Common myeloid progenitor, CD34-positive (primary cell): ENCODE measurements at regions not wholly inside any gene's neighbourhood (a gene's known extent, or its start where the extent isn't known, plus 50 kb on each side); places are given as distances from the start of the nearest gene placed in this dataset.

Experiments used
- CTCF ChIA-PET: fragments of 350-600 bp; sonication (Branson Sonifier 250); formaldehyde crosslinking; loops from one replicate; lab custom pipeline; 2021; ENCODE audit warnings: antibody characterized with exemption; lab: Charles Lee
- POLR2A ChIA-PET: fragments of 350-600 bp; sonication (Branson Sonifier 250); formaldehyde crosslinking; loops from one replicate; lab custom pipeline; 2021; ENCODE audit warnings: antibody characterized with exemption; lab: Charles Lee
- DNase-seq, 3 donors: peaks; one replicate each; pipeline versions ENCODE4 v3.0.0 to v3.0.0-alpha.2; 2013
- H3K27ac ChIP-seq, 2 experiments: 1 replicate in 1 of 2; 2 replicates in 1 of 2; pipeline ENCODE4 v1.7.0; 2013; ENCODE audit warnings: inconsistent platforms in 2 of 2, low read length in 2 of 2, mild to moderate bottlenecking in 2 of 2, low read depth in 1 of 2, moderate library complexity in 1 of 2; ENCODE audit not compliant: severe bottlenecking in 2 of 2, insufficient read depth in 1 of 2, poor library complexity in 1 of 2
- H3K27me3 ChIP-seq, 5 experiments: replicated peaks in 2 of 5; 1 replicate in 3 of 5; 2 replicates in 2 of 5; pipeline versions ENCODE4 v1.6.1 to v1.7.0; 2013; ENCODE audit warnings: low read length in 4 of 5, mild to moderate bottlenecking in 2 of 5, moderate library complexity in 2 of 5, inconsistent platforms in 1 of 5; ENCODE audit not compliant: insufficient read depth in 5 of 5, control insufficient read depth in 4 of 5
- H3K36me3 ChIP-seq, 4 experiments: 1 replicate in 2 of 4; 2 replicates in 2 of 4; pipeline versions ENCODE4 v1.6.1 to v1.7.0; 2013; ENCODE audit warnings: low read length in 3 of 4, control low read depth in 1 of 4, mild to moderate bottlenecking in 1 of 4; ENCODE audit not compliant: control insufficient read depth in 4 of 4, insufficient read depth in 4 of 4
- H3K4me1 ChIP-seq, 4 experiments: 1 replicate in 3 of 4; 2 replicates in 1 of 4; pipeline versions ENCODE4 v1.6.1 to v1.7.1; 2013; ENCODE audit warnings: low read length in 3 of 4, mild to moderate bottlenecking in 3 of 4, control low read depth in 1 of 4, inconsistent platforms in 1 of 4, moderate library complexity in 1 of 4; ENCODE audit not compliant: control insufficient read depth in 4 of 4, insufficient read depth in 4 of 4; ENCODE audit errors: control extremely low read depth in 1 of 4
- H3K4me3 ChIP-seq, 7 experiments: 1 replicate in 4 of 7; 2 replicates in 3 of 7; pipeline versions ENCODE4 v1.5.1 to v1.7.0; 2013; ENCODE audit warnings: mild to moderate bottlenecking in 7 of 7, low read length in 6 of 7, moderate library complexity in 6 of 7, inconsistent platforms in 2 of 7, low read depth in 2 of 7, control low read depth in 1 of 7; ENCODE audit not compliant: insufficient read depth in 4 of 7, control insufficient read depth in 1 of 7; ENCODE audit errors: extremely low read depth in 1 of 7
- H3K9me3 ChIP-seq, 5 experiments: 1 replicate in 4 of 5; 2 replicates in 1 of 5; pipeline versions ENCODE4 v1.6.1 to v1.7.1; 2013; ENCODE audit warnings: low read length in 4 of 5, mild to moderate bottlenecking in 2 of 5, inconsistent platforms in 1 of 5, low read depth in 1 of 5, moderate library complexity in 1 of 5; ENCODE audit not compliant: control insufficient read depth in 4 of 5, insufficient read depth in 2 of 5; ENCODE audit errors: control extremely low read depth in 1 of 5
- WGBS: methylation state at CpG from one replicate; pipeline ENCODE4 v1.1.5; 2013; ENCODE audit not compliant: insufficient coverage; 5-methylcytosine and 5-hydroxymethylcytosine counted together

- 89% methylated on average over 3 of the region's 4 CpGs for WGBS
- Histone ChIP-seq H3K4me3 (no peak overlapping the region), H3K36me3 (no peaks in the 10 kb centered on the region), H3K9me3 (no peaks in the 10 kb centered on the region), H3K27ac (no peak overlapping the region), H3K4me1 (no peaks in the 10 kb centered on the region), H3K27me3 (no peaks in the 10 kb centered on the region)
- CTCF ChIA-PET: no interaction called here
- peak; percentile 3 to 17 (median 10) for DNase-seq
- POLR2A ChIA-PET: no interaction called here
These were observed 160.4 kb downstream of the PCDH20 start for GRCh38 chr13:61255040-61255796.

GRCh38 chr13:61253105-61253877 is 162.4 kb downstream of the PCDH20 start:
- 31% methylated on average over 2 of the region's 3 CpGs for WGBS
- DNase-seq: no peak
- ChIA-PET POLR2A (no interaction called here), CTCF (no interaction called here)
- Histone ChIP-seq H3K9me3 (no peaks in the 10 kb centered on the region), H3K27me3 (no peaks in the 10 kb centered on the region), H3K27ac (no peak overlapping the region), H3K4me3 (no peak overlapping the region), H3K4me1 (no peaks in the 10 kb centered on the region), H3K36me3 (no peaks in the 10 kb centered on the region)

DNA sequence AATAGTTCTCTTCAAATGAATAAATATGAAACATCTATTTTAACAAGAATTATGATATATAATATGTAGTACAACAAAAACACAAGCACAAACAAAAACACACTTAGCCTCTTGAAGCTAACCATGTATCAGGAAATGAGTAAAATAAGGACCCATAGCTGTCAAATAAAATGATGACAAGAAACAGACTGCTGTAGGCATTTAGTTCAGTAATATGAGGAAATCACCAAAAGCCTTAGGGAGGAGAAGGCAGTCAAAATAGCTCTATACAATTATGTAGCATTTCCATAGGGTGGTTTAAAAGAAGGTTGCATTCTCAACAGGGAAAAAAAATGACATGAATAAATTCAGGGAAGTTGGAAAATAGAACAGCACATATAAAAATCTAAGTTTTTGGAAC is 163.4 kb downstream of the PCDH20 start:
- POLR2A ChIA-PET: no interaction called here
- CTCF ChIA-PET: no interaction called here
- Histone ChIP-seq H3K27me3 (no peaks in the 10 kb centered on the region), H3K36me3 (no peaks in the 10 kb centered on the region), H3K27ac (no peak overlapping the region), H3K9me3 (no peaks in the 10 kb centered on the region), H3K4me3 (no peak overlapping the region), H3K4me1 (no peaks in the 10 kb centered on the region)
- no peak for DNase-seq

DNA sequence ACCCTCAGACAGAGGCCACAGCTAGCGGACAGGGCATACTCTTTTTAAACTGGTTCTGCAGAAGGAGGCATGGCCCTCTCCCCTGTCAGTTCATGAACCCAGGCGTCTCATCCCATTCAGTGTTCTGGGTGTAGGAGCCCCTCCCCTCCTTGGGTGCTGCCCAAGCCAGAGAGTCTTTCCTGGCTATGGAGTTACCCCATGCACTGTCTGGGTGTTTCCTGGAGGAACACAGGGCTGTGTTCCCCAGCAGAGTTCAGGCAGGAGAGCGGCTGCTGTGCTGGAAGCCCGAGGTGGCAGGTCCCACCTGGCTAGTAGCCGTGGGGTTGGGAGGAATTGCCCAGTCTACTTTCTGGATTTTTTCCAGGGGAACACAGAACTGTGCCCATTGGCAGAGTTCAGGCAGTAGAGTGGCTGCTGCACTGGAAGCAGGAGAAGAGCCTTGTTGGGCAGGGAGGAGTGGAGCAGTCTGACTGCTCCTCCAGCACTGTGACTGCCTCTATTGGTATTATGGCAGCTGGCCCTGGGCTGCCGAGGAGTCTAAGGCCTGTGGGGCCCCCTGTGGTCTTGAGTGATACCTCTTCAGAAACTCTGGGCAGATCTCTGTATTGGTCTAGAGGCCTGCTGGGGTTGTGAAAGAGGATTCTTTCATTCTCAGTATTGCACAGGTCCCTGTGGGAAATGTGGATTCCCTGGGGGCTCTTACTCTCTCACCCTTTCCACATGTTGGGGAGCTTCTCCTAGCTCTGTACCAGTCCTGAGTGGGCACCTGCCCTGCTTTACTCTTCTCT is 168.3 kb downstream of the PCDH20 start:
- DNase-seq: no peak
- POLR2A ChIA-PET: no interaction called here
- H3K4me1 ChIP-seq: no peaks in the 10 kb centered on the region
- H3K9me3 ChIP-seq: no peaks in the 10 kb centered on the region
- CTCF ChIA-PET: no interaction called here
- no peak overlapping the region for H3K4me3 ChIP-seq
- no peaks in the 10 kb centered on the region for H3K27me3 ChIP-seq
- no peaks in the 10 kb centered on the region for H3K36me3 ChIP-seq
- 88% methylated on average over 5 of the region's 6 CpGs for WGBS
- H3K27ac ChIP-seq: no peak overlapping the region

- H3K4me1 ChIP-seq: no peaks in the 10 kb centered on the region
- ChIA-PET POLR2A (no interaction called here), CTCF (no interaction called here)
- no peaks in the 10 kb centered on the region for H3K9me3 ChIP-seq
- WGBS: 92% methylated on average over 2 of the region's 2 CpGs
- no peak overlapping the region for H3K27ac ChIP-seq
- H3K4me3 ChIP-seq: no peak overlapping the region
- no peak for DNase-seq
- no peaks in the 10 kb centered on the region for H3K27me3 ChIP-seq
- H3K36me3 ChIP-seq: no peaks in the 10 kb centered on the region
These were observed 169.3 kb downstream of the PCDH20 start for GRCh38 chr13:61246351-61246750.

- no CpG with 5 or more reads among the region's 3 CpGs for WGBS
These were observed 200.0 kb downstream of the PCDH20 start for GRCh38 chr13:61215601-61216000.

GRCh38 chr13:61215116-61215515 is 200.5 kb downstream of the PCDH20 start:
- DNase-seq: no peak
- Histone ChIP-seq H3K4me3 (no peak overlapping the region), H3K27me3 (peaks cover 0 to 2% (median 0%) of the 10 kb centered on the region in 5 experiments), H3K27ac (no peak overlapping the region), H3K9me3 (no peaks in the 10 kb centered on the region), H3K36me3 (no peaks in the 10 kb centered on the region), H3K4me1 (no peaks in the 10 kb centered on the region)
- POLR2A ChIA-PET: no interaction called here
- CTCF ChIA-PET: no interaction called here
- no CpG with 5 or more reads among the region's 3 CpGs for WGBS

More at GRCh38 chr13:61215601-61216000, 200.0 kb downstream of the PCDH20 start:
- Histone ChIP-seq H3K4me1 (no peaks in the 10 kb centered on the region), H3K9me3 (no peaks in the 10 kb centered on the region), H3K36me3 (no peaks in the 10 kb centered on the region), H3K27ac (no peak overlapping the region), H3K4me3 (no peak overlapping the region), H3K27me3 (peaks cover 0 to 2% (median 0%) of the 10 kb centered on the region in 5 experiments)
- ChIA-PET CTCF (no interaction called here), POLR2A (no interaction called here)
- no peak for DNase-seq
